Testis (tissue), 2 donors: ENCODE measurements at regions not wholly inside any gene's neighbourhood (a gene's known extent, or its start where the extent isn't known, plus 50 kb on each side); places are given as distances from the start of the nearest gene placed in this dataset.

Source experiments
- POLR2A ChIP-seq: fragments of 450-650 bp; IDR thresholded peaks from one replicate; pipeline ENCODE4 v1.6.1; 2017; ENCODE audit warnings: antibody characterized with exemption, mild to moderate bottlenecking, moderate library complexity
- TF ChIP-seq, protein P1 (sequence below), 3 experiments: fragments of 450-650 bp in 2 of 3; fragments of 200-600 bp in 1 of 3; sonication (generic) in 1 of 3; IDR thresholded peaks; one replicate each; pipeline ENCODE4 v1.5.1; 2016 to 2019; ENCODE audit warnings: antibody characterized with exemption in 3 of 3, mild to moderate bottlenecking in 2 of 3, moderate library complexity in 1 of 3

DNA sequence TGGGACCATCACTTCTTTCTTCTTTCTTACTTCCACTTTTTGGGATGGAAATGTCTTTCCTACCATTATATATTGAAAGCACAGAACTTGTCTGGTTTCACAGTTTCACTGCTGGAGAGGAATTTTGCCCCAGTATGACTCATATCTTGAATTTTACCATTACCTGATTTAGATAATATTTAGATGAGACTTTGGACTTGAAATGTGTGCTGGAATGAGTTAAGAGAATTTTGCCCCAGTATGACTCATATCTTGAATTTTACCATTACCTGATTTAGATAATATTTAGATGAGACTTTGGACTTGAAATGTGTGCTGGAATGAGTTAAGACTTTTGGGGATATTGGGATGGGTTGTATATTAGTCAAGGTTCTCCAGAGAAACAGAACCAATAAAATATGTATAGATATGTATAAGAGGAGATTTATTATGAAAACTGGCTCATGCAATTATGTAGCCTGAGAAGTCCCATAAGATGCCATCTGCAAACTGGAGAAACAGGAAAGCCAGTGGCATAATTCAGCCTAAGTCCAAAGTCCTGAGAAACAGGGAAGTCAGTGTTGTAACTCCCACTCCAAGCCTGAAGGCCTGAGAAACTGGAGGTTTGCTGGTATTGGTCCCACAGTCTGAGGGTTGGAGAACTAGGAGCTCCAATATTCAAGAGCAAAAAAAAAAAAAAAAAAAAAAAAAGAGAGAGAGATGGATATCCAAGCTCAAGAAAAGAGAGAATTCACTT, 1029.2 kb downstream of the EPHA3 start:
- no peak for TF ChIP-seq POLR2A
- TF ChIP-seq, protein P1, sequence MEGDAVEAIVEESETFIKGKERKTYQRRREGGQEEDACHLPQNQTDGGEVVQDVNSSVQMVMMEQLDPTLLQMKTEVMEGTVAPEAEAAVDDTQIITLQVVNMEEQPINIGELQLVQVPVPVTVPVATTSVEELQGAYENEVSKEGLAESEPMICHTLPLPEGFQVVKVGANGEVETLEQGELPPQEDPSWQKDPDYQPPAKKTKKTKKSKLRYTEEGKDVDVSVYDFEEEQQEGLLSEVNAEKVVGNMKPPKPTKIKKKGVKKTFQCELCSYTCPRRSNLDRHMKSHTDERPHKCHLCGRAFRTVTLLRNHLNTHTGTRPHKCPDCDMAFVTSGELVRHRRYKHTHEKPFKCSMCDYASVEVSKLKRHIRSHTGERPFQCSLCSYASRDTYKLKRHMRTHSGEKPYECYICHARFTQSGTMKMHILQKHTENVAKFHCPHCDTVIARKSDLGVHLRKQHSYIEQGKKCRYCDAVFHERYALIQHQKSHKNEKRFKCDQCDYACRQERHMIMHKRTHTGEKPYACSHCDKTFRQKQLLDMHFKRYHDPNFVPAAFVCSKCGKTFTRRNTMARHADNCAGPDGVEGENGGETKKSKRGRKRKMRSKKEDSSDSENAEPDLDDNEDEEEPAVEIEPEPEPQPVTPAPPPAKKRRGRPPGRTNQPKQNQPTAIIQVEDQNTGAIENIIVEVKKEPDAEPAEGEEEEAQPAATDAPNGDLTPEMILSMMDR (IDR thresholded peaks at IDR 0.05): no peak
